HFF-Myc (cell line): ENCODE measurements at regions not wholly inside any gene's neighbourhood (a gene's known extent, or its start where the extent isn't known, plus 50 kb on each side); places are given as distances from the start of the nearest gene placed in this dataset.

ENCODE experiments used
- DNase-seq: peaks from one replicate; pipeline ENCODE4 v3.0.0-alpha.2; 2011; ENCODE audit warnings: low read depth; ENCODE audit errors: extremely low read depth
- H3K4me3 ChIP-seq: replicated peaks from 2 replicates; pipeline ENCODE4 v1.5.1; 2011; ENCODE audit warnings: low read depth, mild to moderate bottlenecking, control low read depth, low read length
- TF ChIP-seq, protein P1 (sequence below): IDR thresholded peaks from 2 replicates; pipeline ENCODE4 v1.5.1; 2012; ENCODE audit warnings: mild to moderate bottlenecking, low read depth, low read length, control low read depth; ENCODE audit errors: missing control alignments

DNA sequence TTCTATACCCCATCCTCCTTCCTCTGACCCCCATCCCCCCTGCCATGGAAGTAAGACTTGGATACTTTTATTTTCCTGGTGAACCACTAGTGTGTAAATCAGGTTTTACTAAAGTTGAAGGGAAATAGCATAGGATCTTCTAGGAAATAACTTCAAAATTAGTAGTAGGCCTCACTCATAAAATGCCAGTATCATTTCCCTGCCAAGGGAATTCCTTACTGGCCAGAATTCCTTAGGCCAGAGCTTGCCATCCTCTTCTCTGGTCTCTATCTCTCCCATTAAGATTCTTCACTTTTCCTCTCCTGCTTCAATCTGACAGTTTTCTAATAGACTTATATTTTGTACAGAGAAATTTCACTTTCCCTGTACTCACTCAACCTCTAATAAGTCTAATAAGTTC, 322.8 kb upstream of the TANK start:
- no peak overlapping the region for H3K4me3 ChIP-seq
- TF ChIP-seq, protein P1, sequence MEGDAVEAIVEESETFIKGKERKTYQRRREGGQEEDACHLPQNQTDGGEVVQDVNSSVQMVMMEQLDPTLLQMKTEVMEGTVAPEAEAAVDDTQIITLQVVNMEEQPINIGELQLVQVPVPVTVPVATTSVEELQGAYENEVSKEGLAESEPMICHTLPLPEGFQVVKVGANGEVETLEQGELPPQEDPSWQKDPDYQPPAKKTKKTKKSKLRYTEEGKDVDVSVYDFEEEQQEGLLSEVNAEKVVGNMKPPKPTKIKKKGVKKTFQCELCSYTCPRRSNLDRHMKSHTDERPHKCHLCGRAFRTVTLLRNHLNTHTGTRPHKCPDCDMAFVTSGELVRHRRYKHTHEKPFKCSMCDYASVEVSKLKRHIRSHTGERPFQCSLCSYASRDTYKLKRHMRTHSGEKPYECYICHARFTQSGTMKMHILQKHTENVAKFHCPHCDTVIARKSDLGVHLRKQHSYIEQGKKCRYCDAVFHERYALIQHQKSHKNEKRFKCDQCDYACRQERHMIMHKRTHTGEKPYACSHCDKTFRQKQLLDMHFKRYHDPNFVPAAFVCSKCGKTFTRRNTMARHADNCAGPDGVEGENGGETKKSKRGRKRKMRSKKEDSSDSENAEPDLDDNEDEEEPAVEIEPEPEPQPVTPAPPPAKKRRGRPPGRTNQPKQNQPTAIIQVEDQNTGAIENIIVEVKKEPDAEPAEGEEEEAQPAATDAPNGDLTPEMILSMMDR, result no peak
- DNase-seq, result no peak

DNA sequence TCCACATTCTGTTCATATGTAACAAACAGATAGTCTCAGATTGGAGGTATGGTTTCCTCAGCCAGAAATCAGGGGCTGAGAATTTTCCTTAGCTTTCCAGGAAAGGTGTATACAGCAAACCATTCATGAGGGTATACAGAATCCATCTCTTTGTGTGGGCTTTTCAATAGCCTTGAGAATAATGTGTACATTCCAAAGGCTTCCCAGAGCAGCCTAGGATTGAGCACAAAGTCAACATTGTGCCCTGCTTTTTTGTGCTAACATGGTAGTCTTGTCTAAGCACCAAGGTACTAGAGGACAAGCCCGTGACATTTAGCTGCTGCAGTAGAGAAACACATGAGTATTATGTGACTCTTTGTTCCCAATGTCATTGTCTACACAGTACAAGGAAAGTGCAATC, 322.1 kb upstream of the TANK start:
- DNase-seq, result no peak
- TF ChIP-seq, protein P1, result no peak
- H3K4me3 ChIP-seq, result no peak overlapping the region

DNA sequence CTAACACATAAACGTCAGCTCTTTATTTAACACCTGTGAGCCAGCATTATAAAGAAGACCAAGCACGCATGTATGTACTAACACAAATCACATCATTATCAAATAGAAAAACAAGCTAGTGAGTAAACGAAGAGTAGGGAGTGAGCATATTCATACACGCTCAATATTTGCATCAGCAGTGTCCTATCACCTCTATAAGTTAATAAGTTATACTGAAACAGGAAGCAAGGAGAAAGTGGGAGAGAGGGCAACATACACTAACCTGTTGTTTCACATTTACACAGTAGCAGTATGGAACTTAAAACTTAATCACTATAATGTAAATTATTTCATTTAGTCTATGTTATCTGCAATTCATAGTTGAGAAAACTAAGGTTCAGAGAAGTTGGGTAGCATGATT, 321.5 kb upstream of the TANK start:
- H3K4me3 ChIP-seq, result no peak overlapping the region
- TF ChIP-seq, protein P1, result no peak
- no peak for DNase-seq

DNA sequence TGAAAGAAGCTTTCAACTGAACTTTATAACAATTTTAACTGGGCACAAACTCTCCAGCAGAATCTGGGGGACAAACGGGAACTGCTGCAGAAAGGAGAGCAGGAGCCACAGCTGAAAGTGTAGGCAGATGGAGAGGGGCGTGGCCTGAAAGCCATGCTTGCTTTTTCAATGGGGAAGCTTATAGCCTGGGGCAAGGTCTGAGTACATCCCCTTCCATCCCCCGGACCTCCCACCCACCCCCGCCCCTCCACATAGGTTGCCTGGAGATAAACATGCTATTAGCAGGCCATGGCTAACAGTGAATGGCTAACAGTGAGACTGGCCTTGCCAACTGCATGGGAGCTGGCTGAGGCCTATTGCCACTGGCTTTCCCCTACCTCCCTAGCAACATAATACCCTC, 317.9 kb upstream of the TANK start:
- no peak for DNase-seq
- TF ChIP-seq, protein P1, result no peak

DNA sequence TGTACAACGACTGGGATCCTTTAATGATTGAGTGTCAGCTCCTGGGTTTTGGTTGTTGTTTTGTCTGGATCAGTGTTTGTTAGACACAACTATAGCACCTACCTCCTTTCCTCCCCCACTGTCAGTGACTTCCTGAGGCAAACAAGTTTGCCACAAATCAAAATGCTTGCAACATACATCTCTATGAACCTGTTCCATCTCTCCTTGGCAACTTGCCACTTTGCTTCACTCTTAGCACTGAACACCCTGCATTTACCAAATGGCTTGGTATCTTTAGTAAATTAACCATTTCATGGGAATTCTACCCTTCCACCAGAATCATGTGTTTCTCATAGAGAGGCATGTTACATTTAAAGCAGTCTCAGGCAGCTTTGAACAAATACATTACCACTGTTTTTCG, 301.1 kb upstream of the TANK start:
- no peak for DNase-seq
- H3K4me3 ChIP-seq, result no peak overlapping the region
- TF ChIP-seq, protein P1, result no peak

More for the DNA sequence above, 317.9 kb upstream of the TANK start:
- no peak overlapping the region for H3K4me3 ChIP-seq

DNA sequence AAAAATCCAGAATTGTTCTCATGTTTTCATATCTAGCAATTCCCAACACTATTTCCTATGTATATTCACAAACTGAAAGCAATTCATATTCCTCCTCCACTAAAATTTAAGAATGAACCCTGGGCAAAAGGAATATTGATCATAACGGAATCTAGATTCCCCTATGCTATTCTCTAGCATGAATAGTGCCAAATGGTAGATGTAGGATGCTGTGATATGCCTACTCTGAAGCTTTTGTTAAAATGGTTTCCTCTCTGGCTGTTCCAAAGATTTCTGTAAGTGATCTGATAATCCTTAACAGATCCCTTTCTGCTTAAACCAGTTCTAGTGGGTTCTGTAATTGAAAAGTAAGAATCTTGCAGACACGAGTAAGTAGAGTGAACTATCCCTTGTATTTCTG, 298.0 kb upstream of the TANK start:
- H3K4me3 ChIP-seq, result no peak overlapping the region
- TF ChIP-seq, protein P1, result no peak
- DNase-seq, result no peak

DNA sequence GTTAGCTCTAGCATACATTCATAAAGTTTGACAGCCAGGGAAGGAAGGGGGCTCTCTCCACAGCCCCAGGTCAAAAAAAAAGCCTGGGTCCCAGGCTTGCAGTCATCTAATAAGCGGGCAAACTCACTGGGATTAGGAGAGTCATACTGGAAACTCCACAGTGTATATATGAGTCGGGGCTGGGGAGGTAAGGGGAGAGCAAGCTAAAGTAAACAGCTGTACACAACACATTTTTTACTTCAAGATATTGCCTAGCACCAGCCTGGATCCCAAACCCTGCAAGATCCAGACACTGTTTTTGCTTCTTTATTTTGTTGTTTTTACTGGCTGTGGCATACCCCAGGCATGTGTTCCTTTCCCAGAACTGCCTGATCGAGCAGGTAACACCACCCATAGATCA, 291.3 kb upstream of the TANK start:
- TF ChIP-seq, protein P1, result no peak
- DNase-seq, result no peak
- no peak overlapping the region for H3K4me3 ChIP-seq
